Hematopoietic multipotent progenitor cell (in vitro differentiated cells): ENCODE measurements at regions not wholly inside any gene's neighbourhood (a gene's known extent, or its start where the extent isn't known, plus 50 kb on each side); places are given as distances from the start of the nearest gene placed in this dataset.

Experiments
- DNase-seq, 3 donors: peaks; one replicate each; pipeline ENCODE4 v3.0.0-alpha.2; 2011 to 2015; ENCODE audit warnings: low read depth in 2 of 3, low spot score in 2 of 3

DNA sequence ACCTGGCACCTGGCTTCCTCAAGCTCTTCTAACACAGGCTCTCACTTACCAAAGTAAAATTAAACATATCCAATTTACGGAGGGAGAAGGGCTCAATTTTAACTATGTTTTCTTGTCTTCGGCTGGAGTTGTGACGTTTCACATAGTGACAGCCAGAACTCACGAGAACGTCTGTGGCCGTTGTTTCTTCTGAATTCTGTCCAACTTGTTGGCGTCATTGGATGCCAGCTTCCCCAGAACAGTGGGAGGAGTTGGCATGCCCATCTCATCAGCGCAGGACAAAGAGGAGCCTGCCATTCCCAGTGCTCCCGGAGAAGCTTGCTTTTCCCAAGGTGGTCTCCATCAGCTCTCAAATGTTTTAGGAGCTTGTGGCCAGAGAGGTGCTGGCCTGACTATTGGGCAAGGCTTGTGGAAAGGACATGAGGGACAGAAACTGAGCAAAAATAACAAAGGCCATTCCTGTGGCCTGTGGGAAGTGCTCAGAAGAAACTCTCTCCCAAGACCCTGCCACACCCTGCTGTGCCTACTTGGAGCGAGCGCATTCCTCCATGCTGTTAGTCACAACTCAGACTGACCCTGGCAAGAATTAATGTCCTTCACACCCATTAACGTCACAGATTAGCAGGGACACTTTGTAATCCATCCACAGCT is 265.4 kb upstream of the CDH4 start:
- DNase-seq = no peak

DNA sequence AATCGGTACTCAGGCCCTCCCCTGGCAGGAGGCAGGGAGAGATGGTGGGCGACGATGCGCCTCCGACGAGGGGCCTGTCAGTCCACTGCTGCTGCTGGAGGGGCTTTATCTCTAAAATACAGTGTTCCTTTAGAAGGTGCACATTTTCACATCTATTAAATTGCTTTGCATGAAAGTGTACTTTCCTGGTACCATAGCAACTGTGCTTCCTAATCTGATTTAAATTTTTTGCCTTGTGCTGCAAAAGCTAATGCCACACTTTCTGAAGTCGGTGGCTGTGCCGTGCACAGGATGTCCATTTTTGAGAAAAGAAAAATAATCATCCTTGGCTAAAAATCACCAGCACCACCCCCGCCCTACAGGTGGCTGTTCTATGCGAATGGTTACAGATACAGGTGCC is 262.0 kb upstream of the CDH4 start:
- DNase-seq = no peak

DNA sequence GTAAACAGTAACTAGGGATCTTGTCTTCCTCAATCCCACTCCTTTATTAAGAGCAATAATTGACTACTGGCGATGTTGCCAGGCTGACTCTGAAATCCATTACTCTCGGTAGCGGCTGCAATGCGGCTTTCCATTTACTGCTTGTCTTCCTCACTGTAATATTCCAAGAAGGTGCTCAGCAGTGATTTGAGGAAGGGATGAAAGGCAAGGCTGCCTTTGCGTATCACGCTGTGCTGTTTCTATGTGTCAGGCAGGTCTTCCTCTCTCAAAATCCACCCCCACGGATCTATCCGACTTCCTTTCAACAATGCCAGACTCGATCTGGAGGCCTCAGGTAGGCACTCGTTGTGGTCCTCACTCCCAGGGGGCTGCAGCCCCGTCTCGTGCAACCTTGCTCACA is 261.4 kb upstream of the CDH4 start:
- no peak for DNase-seq

DNA sequence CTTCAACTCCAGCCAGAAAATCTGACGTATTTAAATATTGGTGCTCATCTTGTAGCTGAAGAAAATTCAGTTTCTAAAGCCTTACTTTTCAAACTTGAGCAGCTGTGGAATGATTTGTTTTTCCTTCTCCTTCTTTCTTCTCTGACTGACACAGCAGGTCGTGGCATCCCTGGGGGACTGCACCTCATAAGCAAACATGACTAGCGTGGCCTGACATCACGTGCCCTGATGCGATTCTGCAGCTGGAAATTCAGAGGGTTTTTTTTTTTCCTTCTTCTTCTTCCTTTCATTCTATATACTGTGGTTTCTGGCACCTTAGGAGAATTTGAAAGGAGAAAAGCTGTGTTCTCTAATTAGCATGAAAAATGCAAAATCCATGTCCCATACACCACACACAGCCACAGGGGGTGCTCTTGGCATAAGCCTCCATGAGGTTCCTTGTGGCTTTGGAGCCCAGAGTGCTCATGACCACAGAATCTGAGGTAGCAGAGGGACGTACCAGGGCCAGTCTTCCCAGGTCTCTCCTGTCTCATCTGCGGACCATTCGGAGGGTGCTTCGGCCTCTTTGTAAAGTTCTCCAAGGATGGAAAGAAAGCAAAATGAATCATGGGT is 258.5 kb upstream of the CDH4 start:
- DNase-seq = no peak

DNA sequence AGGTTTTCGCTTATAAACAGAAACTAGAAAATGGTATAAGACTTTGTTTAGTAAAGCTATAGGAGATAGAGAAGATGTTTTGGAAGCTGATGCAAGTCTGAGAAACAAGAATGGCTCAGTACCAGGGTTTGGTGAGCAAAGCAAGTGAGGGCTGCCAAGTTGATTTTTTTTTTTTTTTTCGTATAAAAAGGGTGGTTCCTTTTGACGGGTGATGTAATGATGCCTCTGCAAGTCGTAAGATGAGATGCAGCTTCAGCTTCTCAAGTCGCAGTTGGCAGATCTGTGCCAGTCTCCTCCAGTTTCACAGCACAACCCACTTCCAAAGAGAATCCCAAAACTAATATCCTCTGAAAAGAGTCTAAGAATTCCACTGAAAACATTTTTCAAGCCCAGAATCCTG is 252.8 kb upstream of the CDH4 start:
- DNase-seq = no peak

DNA sequence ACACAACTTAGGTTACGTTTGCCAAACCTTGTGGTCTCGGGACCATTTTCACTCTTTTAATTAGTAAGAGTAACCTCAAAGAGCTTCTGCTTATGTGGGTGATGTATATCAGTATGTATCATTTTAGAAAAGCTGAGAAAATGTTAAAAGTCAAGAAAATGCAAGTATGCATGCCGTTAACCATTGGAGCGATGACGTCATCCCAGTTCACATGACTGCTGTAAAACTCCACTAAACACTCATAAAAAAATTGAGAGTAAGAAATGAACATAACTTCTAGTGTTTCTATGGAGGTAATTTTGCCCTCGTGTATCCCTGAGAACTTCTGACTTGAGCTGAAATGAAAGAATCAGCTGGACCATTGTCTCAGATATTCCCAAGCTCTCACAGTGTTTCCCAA is 250.0 kb upstream of the CDH4 start:
- no peak for DNase-seq

DNA sequence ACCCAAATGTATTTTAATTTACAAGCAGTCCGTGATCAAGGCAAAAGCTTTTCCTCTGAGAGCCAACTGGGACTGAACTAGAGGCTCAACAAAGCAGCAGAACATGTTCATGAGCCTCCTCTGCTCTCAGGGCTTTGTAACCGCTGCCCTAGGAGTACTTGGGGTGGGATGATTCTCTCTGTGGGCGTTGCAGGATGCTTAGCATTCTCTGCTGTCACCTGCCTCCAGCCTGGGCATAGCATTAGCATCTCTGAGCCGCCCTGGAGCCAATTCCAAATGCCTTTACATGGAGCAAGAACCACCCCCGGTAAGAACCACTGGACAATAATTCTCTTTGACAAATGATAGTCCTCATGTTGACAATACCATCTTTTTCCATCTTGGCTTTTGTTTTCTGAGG is 237.6 kb upstream of the CDH4 start:
- no peak for DNase-seq

DNA sequence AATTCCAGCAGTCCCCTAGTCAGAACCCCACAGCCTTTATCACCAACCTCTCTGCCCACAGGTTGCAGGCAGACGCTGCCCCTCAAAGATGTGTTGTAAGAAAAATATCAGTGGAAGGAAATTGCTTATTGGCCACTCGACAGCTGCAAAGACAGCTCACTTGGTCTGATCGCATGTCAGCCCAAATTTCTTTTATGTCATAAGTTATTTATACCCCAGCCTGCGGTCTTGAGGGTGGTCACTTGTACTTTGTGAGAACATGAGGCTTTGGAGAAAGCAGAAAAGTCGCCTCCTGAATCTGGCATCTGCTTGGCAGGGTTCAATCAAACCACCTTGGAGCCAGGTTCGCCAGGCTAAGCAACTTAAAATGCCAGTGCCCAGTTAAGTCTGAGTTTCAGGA is 236.5 kb upstream of the CDH4 start:
- DNase-seq = no peak

DNA sequence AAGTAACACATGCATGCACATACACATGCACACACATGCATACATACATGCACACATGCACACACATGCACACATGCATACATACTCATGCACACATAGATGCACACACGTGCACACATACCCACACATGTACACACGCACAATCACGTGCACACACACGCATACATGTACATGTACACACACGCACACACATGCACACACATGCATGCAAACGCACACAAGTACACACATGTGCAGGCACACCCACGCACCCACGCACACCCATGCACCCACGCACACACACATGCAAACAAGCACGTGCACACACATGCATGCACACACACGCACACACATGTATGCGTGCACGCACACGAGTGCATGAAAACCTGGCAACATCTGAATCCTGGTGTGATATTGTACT is 232.7 kb upstream of the CDH4 start:
- no peak for DNase-seq

DNA sequence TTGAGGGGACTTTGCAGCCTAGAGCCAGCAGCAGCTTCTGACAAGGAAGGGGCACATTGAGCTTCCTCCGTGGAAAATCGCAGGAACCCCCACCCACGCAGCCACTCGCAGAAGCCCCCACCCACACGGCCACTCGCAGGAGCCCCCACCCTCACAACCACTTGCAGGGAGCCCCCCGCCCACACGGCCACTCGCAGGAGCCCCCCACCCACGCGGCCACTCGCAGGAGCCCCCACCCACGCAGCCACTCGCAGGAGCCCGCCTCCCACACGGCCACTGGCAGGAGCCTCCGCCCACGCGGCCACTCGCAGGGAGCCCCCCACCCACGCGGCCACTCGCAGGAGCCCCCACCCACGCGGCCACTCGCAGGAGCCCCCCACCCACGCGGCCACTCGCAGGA is 228.4 kb upstream of the CDH4 start:
- no peak for DNase-seq

DNA sequence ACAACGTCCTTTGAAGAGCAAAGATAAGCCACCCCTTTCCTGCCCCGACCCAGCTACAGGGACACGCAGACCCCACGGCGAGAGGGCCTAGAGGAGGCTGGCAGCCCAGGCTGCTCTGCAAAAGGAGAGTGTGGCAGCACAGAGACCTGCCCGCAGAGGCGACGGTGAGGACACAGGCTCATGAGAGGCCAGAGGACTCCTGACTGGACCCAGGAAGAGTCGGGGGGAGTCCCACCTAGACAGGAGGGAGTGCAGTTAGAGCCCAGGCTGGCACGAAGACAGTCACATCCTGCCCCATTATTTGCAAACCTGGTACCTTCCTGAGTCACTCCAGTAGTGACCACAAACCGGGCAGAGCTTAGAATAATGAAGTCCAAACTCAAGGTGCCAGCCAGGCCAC is 227.7 kb upstream of the CDH4 start:
- DNase-seq = no peak

DNA sequence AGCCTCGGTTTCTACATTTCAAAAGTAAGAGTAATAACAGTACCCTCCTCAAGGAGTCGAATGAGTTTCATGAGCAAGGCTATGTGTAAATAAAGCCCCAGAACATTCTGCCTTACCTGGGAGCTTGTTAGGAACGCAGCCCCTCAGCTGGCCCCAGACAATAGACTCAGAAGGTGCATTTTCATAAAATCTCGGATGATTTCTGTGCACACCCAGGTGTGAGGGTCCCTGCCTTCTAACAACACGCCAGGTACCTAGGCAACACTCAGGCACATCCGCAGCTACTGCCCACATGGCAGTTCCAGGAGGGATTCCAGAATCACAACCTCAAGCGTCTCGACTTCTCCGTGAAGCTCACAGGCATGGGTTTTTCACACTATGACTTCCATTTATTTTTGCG is 226.5 kb upstream of the CDH4 start:
- DNase-seq = no peak

DNA sequence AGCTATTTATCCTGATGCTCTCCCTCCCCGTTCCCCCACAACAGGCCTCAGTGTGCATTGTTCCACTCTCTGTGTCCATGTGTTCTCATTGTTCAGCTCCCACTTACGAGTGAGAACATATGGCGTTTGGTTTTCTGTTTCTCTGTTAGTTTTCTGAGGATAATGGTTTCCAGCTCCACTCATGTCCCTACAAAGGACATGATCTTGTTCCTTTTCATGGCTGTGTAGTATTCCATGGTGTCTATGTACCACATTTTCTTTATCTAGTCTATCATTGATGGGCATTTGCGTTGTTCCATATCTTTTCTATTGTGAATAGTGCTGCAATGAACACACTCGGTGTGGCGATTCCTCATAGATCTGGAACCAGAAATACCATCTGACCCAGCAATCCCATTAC is 225.9 kb upstream of the CDH4 start:
- DNase-seq = no peak

DNA sequence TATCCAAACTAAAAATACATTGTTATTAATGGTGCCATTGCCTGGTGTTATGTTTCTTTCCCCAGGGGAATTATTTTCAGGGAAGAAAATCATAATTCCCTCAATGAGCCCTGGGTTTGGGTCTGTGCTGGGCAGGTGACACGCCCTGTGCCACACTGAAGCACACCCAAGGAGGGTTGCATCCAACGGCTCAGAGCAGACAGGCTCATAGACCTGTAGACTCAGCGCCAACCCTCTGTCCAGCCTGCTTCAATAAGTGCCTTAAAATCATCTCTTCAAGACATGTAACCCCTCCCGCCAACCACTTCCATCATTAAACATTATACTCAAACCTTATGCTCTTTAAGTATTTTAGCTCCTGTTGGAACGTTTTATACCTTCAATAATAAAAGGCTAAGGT is 225.3 kb upstream of the CDH4 start:
- DNase-seq = no peak

DNA sequence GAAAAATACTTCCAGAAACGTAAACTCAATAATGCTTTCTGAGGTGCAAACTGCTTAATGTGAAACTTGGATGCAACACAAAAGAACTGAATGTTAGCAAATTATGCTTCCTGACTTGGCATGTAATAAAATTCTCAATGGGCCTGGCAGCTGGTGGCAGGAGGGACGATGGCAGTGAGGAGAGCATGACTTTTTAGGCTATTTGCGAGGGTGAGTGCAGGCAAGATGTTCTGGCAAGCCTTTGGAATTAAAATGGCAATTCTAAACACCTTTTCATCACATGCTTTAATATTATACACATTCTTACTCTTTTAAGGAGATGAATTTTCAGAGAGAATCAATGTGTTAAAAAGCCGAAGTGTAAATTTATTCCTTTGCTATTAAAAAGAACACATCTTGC is 224.8 kb upstream of the CDH4 start:
- no peak for DNase-seq

DNA sequence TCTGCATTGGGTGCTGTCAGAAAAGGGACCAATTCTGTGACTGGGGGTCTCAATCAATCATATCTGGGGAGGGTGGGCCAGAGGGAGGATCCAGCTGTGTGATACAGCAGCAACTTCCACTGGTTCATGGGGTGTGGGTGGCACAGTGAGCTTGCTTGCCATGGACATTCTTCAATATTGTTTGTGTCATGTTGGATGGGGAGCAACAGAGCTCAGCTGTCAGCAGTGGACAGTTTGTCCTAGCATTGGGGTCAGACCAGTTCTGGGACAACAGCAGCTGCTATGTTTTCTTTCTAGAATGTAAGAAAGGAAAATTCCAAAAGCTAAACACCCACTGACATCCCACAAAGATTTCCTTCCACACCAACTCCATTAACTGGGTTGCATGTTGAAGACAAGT is 221.9 kb upstream of the CDH4 start:
- DNase-seq = no peak

DNA sequence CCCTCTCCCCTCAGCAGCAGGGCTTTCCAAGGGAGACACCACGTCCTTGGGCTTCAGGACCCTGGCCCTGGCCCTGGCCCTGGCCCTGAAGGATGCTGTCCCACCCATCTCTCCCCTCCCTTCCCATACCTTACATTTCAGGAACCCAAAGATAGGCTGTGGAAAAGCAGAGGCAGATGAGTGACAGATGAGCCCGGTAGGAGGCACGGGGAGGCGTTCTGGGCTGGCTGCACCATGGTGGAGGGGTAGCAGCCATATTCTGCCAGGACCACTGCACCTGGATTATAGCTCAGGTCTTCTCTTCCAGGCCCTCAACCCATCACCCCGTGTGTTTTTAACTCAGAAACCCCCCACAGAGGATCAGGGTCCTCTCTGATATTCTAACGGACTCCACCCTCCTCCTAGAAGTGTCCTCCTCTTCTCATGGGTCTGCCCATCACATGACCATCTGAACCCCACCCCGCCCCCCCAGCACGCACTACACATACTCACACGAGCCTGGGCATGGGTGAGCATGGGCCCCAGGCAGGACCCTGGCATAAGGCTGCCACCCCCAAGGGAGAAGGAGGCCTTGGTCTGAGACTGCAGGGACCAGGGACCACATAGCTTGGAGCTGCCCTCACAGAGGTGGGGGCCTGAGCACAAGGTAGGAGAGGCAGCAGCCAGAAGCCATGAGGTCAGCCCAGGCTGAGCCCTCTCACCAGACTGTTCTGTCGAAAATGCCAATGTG is 220.8 kb upstream of the CDH4 start:
- DNase-seq = no peak

DNA sequence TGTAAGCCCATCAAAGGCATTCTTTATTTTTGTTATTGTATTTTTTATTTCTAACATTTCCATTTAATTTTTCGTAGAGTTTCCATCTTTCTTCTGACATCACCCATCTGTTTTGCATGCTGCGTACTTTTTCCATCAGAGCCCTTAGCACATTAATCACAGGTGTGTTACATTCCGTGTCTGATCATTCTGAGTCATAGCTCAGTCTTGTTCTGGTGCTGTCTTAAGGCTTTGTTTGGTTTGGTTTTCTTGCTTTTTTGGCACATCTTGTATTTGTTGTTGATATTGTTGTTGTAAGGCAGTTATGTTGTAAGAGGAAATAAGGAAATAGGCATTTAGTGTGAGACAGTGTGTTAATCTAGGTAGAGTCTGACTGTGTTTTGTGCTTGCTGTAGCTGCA is 214.6 kb upstream of the CDH4 start:
- DNase-seq = no peak

DNA sequence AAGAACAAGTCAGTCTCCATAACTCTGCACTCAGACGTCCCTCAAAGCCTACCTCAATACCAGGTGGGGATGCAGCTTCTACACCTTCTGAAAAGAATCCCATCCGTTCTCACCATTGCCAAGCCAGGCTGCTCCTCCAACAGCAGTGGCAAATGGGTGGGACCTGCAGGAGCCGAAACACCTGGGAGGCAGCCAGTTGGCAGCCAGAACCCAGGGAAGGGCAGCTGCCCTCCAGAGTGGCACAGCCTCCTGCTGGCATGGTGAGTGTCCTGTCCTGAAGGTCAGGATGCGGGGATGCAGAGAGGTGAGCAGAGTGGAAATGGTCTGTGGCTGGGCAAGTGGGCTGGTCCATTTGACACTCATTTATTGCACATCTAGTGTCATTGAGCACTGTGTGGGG is 210.6 kb upstream of the CDH4 start:
- DNase-seq = no peak

DNA sequence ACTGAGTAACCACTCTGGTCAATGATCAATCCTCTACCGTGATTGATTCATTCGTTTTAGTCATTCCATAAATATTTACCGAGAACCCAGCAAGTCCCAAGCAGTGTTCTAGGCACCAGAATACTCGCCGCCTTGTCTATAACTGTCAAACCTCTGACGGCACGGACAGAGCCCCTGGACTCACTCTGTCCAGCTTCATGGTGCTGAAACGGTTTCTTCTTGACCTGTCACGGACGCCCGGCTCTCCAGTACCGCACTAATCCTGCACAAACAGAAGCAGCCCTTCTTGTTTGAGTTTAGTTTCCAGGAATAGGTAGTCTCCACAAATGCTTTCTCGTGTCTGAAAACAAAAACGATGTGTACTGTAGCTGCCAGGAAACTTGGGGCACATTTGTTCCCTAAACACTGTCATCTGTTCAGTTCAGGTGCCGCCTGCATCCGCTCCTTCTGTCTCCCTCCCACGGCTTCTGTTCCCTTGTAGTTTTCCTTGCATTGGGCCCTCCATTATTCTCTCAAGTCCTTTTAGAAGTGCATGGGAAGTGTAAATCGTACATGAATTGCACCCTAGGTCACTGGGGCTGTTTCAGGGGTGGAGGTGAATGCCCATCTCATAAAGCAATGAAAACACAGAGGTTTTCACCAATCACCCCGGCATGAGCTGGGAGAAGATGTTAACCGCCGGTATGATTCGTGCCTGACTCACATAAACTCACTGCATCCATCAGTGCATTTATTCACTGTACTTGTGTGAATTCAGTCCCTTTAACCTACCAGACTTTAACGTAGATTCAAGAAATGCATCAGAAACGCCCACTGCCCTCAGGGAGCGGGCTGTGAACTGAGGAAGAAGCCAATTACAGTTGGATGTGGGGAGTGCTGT is 209.3 kb upstream of the CDH4 start:
- DNase-seq = no peak

DNA sequence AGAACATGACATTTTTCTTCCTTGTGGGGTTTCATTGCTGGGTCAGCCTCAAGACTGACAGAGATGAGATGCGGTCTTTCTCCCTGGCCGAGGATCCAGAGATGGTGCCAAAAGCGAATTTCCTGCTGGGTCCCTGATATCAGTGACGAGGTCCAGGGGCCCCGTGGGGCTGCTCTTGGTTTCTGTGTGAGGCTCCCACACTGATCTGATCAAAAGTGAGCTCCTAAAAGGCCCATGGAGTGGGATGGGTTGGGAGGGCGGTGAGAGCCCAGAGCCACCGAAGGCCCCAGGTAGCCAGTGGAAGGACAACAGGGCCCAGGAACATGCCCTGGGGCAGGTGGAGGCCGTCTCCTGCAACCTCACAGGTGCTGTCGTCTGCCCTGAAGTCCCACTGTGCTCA is 208.4 kb upstream of the CDH4 start:
- DNase-seq = no peak

DNA sequence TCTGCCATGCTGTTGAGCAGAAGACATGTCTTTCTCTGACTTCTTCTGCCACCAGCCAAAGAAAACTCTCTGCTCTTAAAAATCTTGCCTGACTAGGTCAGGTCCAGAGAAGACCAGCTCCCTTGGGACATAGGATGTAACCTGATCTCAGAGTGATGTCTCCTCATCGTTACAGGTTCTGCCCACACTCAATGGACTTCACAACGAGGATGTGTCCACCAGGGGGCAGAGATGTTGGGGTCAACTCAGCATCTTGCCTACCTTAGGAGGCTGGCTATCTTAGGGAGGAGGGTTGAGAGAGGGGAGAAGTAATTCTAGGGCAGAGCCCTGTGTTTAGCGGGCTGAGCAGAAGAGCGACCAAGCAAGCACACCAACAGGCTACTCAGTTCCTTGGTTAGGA is 207.6 kb upstream of the CDH4 start:
- no peak for DNase-seq
